GM19023 (cell line): ENCODE measurements at regions not wholly inside any gene's neighbourhood (a gene's known extent, or its start where the extent isn't known, plus 50 kb on each side); places are given as distances from the start of the nearest gene placed in this dataset.
"Not testable (repeated sequence)": the region's sequence is repeated elsewhere in the genome, so short reads cannot be mapped to it uniquely, and the experiment has no call there.

Experiments
- ATAC-seq: cut with Tn5 transposase; IDR thresholded peaks from one replicate; pipeline ENCODE4 v1.9.1; 2021; ENCODE audit warnings: mild to moderate bottlenecking, moderate library complexity; ENCODE audit not compliant: unreplicated experiment

DNA sequence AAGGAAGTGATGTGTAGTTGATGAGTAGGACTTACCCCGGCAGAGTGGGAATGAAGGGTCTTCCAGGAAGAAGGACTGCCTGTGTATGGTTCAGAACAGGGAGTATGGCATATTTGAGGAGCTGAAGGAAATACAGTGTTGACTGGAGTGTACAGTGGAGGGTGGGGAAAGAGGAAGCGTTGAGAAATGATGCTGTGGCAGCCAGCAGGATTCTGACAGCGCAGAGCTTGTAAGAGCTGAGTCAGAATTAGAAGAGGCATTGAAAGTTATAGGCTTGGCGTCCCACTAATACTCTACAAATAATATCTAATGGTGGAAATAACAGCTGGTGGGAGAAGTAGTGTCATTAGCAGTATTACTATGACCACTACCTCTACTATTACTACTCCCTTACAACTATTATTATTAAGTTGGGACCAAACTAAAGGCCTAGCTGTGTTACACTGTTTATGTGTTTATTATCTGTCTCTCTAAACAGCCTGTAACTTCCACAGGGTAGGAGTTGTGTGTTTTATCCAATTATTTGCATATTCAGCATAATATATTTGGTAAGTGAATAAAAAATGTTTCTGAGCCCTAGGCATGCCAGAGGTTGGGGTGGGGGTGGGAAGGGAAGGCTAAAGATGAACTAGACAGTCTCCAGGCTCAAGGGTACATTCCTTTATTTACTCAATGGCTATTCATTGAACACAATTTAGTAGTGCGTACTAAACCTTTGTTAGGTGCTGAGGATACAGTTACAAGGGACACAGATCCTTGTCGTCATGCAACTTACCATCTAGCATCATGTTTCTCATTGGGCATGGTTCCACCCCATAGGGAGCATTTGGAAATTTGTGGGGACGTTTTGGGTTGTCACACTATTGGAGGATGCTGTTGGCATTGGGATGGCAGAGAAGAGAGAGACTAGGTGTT, 428.8 kb upstream of the ONECUT1 start:
- ATAC-seq: no peak

DNA sequence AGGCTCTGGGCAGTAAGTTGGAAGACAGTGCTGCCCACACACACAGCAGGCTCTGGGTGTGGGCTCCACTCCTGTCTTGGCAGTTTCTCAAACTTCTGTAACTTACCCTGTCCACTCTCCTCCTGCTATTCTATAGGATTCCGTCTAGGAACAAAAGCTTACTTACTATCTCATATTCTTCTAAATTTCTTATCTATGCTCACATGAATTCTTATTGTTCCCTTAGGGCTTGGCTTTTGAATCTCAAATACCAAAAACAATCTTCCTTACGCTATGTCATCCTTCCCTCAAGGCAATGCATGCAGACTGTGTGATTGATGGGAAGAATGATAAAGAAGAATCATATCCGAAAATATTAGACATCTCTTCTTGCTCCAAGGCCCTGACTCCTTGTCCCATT, 425.9 kb upstream of the ONECUT1 start:
- ATAC-seq: no peak

DNA sequence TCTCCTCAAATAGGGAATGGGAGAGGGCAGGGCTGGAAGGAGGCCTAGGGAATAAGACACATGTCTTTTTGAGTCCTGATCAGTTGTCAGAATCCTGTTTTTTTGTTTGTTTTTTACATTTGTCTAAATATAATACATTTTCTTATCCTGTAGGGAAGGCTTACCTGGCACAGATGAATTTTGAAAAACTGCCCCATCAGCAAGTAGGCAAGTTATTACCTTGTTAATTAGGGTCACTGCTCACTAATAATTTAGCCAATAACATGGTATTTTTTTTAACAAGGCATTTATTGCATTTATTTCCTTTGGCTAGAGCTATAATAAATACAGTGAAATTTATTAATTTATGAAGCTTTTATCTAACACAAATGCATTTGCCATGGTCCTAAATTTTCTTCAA, 423.2 kb upstream of the ONECUT1 start:
- ATAC-seq: no peak

DNA sequence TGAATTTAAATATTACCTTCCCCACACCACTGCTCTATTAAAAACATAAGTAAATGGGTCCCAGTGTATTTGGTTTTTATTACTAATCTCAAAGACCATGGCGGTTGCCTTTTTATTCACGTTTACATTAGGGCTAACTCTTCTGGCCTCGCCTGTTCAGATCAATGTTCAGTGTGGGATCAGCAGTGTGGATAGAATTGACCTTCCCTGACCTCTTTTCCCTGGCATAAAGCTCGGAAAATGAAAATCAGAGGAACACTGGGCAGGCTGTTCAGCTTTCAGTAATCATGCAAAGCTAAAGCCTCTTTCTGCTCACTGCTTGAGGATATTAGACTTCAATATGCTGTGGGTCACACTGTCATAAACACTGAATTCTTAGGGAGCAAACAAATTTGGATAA, 422.6 kb upstream of the ONECUT1 start:
- ATAC-seq: no peak

DNA sequence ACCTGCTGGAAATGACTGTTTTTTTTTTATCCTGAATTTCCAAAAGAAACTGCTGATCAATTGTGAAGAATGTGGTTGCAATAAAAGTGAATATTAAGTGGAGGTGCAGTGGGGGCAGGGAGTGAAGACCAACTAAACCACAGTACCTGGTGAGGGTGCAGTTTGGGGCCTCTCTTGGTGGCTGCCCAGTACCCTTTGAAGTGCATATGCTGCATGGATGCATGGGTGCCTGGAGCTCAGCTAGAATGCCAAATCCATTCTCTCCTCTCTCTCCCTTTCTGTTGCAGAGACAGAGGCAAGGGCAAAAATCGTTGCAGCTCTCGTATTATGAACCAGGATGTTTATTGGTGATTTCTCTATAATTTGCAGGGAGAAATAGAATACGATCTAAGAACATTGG, 420.5 kb upstream of the ONECUT1 start:
- no peak for ATAC-seq

DNA sequence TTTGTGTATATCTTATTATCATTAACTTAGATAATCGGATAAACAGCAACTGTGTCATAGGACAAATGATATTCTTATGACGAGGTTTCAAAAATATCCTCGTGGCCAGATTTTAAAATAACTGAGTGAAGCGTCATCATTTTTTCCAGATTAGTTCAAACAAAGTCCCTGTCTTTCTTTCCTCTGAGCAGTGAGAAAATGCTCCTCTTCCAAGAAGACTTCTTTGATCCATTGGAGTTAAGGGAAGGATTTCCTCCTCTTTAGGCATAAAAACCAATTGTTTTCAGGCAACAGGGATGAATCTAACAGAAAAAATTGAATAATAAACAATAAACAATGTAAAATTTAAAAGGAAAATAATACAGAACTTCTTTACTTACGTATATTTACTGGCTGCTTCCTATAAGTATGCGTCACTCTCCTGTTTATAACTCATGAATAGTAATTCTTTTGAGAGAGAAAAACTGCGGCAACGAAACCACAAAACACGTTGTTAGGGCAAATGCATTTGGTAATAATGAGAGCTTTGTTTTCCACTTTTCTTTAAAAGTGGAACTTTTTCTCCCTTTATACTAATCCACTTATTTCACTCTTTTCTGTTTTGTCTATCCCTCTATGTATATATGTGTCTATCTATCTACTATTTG, 419.4 kb upstream of the ONECUT1 start:
- no peak for ATAC-seq

DNA sequence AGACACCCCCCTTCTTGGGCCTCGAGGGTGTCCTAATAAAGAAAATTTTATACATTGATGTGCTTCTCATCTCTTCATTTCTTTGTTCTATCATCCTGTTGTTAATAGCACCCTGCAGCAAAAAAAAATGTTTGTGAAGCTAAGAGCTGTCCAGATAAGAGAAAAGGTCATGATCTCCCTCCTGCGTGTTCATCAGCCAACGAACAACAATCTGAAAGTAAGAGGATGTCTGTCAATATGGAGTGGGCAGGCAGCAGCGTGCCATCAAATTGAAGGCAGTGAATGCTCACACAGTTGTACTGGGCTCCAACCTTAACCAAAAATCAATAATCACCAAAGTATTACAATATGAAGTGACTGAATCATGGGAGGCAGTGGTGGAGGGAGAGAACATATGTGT, 418.6 kb upstream of the ONECUT1 start:
- ATAC-seq: no peak

DNA sequence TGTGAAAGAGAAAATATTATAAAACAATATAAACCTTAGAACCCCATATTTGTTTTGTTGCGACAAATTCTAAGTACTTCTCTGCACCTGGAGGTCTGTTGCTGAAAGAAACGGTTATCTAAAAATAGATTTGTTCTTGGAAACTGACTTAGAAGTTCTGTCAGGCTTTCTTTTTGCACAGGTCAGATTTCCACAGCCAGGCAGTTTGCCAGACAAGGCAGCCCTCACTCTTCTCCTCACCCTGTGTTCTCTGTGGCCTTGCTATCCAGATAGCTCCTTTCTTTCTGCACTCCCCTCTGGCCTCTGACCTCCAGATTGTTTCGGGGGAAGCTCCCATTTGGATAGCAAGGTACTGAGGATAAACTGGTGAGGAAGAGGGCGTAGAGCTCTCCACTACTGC, 413.3 kb upstream of the ONECUT1 start:
- ATAC-seq: no peak

DNA sequence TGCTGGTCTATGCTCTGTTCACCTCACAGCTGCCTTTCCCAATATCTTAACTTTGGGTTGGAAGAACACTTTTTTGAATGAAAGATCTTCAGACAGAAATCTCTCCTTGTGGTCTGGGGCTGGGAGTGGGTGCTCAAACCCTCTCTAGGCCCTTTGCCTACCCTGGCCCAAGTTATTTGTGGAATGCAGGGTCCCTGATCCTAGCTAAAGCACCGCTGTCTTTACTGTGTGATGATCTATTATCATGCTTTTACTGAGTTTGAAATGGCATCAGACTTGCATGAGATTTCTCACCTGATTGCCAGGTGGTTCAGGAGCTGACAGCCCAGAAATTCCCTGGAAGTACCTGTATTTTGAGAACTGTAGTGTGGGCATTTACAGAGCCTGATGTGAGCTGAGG, 412.7 kb upstream of the ONECUT1 start:
- no peak for ATAC-seq

DNA sequence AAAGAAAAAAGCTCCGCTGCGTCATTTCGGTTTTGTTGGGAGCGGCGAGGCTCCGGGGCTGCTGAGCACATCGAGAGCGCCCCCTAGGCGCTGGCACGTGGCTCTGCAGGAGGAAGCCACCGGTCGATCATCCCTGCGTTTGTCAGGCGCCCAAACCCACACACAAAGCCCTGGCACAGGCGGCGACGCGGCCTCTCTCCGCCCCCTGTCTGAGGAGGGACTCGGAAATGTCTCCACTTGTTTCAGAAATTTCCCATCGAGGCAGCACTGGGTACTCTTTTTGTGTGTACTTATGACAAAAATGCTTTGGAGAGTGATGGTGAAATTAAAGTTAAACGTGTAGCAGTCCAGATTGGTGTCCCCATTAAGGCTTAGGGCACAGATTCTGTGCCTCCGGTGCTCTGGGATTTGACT, 407.3 kb upstream of the ONECUT1 start:
- ATAC-seq: peak; percentile 77

DNA sequence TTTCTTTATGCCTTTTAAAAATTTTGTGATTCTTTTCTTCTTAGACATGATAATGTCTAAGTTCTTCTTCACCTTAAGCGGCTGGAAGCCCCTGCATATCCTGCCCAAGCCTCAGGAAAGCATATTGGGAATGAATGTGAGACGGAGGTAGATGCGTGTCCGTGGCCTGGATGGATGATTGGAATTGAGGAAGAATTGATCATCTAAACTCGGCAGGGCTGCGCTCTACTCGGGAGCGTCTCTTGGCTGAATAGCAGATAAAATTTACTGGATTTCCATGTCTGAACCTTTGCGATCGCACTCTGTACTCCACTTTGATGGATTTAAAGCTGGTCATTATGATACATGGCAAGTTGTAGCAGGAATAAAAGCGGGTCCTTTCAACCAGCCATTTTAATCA, 406.7 kb upstream of the ONECUT1 start:
- no peak for ATAC-seq

DNA sequence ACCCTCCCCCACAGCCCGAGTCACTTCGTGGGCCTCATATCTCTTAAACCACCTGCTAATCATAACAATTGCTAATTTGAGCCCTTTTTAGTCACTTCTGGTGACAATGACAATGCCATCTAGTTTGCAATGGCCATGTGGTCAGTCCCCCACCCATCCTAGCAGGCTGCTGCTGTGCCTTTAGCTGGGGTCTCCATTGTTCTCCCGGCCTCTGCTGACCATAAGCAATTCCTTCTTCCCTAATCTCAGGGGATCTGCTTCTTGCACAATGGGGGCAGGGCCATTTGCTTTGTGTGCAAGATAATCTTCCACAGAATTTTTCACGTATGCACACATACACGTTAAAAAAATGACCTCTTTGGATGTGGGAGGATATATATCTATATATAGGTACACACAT, 406.1 kb upstream of the ONECUT1 start:
- no peak for ATAC-seq

DNA sequence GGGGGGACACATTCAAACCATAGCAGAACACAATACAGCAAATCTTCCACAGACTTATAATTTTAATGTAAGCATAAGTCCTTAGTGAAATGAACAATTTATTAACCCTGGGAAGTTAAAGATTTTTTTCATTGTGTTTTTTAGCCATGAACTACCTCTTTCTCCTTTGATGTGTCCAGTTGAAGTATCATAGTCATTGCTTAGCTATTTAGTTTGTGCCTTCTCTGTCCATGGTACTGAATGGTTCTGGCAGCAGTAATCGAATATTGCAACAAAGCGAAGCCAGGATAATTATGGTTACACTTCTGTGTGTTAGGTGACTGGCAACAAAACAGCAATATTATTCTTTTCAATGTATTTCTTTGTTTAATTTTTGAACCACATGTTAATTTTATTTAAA, 403.0 kb upstream of the ONECUT1 start:
- no peak for ATAC-seq

DNA sequence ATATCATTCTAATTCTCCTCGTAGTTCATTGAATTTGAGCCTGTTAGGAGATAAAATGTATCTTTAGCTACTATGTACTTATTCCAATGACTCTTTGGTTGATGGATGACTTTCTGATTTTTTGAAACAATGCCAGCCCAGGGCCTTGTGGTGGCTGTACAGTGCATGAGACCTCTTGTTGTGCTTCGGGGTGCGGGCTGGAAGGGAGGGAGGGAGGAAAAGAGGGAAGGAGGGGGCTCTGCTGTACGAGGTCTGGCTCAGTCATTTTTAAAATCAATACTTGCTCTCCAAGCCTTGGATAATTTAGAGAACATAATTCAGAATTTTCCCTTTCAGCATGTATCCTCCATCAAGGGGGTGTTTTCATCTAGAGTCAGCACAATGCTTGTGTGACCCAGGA, 399.7 kb upstream of the ONECUT1 start:
- no peak for ATAC-seq

DNA sequence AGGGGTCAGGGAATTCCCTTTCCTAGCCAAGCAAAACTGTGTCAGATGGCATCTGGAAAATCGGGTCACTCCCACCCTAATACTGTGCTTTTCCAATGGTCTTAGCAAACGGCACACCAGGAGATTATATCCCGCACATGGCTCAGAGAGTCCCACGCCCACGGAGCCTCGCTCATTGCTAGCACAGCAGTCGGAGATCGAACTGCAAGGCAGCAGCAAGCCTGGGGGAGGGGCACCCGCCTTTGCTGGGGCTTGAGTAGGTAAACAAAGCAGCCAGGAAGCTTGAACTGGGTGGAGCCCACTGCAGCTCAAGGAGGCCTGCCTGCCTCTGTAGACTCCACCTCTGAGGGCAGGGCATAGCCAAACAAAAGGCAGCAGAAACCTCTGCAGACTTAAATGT, 393.3 kb upstream of the ONECUT1 start:
- not testable (repeated sequence) for ATAC-seq

DNA sequence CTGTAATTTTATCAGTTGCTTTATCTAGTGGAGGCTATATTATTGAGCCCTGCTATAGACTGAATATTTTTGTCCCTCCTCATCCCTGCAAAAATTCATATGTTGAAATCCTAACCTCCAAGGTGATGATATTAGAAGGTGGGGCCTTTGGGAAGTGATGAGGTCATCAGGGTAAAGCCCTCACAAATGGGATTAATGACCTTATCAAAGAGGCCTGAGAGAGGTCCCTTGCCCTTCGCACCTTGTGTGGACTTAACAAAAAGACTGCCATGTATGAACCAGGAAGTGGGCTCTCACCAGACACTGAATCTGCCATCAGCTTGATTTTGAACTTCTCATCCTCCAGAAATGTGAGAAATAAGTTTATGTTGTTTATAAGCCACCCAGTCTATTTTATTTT, 381.4 kb upstream of the ONECUT1 start:
- ATAC-seq: no peak

DNA sequence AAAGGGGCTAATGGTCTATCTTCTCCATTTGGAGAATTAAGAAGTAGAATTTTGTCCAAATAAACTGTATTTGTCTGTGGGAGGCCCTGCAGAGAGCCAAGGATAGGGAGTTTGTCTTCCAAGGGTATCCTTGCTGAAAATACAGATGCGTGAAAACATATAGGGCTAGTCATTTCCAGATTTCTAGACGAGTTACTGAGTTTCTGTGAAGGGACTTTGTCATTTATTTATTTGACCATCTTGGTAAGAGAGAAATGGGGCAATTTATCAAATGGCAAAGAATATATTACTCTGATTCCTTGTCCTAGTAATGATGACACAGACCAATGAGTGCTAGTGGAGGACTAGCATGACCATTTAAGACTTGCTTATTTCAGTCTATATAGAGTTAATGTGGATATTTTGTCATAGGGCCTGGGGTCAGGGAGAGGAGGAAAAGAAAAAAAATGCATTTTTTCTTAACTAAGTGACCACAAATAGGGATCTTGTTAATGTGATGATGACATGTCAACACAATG, 376.6 kb upstream of the ONECUT1 start:
- no peak for ATAC-seq

DNA sequence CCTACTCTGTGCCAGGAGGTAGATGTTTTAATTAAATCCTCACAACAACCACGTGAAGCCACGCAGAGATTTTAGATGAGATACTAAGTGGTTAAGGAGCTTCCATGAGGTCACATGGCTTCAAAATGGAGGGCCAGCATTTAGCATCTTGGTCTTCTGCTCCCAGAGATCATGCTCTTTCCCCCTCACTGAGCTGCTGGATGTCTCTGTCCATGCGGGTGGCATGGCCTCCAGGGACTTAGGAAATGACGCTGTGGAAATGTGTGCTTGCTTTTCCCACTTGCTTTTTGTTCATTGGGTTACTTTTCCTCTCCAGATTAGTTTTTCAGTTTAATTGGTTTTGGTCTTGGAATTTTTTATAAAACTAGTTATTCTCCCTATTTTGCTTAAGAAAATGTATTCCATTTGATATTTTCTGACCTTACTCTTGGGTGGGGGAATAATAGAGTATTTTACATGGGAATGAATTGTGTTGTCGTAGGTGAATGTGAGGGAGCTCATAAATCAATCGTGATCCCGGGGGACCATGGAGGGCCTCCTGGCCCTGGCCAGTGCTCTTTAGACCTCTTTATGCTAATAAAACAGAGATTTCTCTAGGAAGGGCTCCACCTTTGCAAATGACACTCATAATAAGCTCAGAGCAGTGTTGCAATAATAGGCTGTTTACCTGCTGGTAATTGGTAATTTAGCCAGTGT, 376.0 kb upstream of the ONECUT1 start:
- no peak for ATAC-seq

DNA sequence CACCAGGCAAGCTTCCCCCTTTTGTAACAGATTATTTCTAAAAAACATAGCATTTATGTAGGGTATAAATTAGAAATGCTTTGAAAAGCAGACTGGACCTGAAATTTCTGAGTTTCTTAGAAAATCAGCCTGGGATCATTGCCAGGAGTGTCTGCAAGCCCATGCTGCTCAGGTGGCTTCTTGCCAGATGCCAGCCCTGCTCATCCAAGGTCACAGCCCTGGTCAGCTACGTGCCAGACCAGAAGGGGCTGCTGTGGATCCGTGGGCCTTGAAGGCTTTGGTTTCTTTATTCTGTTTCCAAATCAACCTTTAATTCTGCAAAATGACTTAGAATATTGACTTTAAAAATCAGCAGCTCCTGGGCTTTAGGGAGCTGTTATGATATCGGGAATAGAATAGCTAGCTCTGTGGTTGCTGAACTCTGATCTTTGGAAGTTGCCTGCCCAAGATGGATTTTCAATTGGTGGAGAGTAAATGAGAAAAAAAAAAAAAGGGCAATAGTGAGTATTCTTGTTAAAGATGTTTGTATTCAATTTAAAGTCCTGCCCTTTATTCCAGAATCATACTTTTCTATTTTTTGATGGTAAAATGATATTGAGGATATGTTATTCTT, 370.1 kb upstream of the ONECUT1 start:
- ATAC-seq: no peak

DNA sequence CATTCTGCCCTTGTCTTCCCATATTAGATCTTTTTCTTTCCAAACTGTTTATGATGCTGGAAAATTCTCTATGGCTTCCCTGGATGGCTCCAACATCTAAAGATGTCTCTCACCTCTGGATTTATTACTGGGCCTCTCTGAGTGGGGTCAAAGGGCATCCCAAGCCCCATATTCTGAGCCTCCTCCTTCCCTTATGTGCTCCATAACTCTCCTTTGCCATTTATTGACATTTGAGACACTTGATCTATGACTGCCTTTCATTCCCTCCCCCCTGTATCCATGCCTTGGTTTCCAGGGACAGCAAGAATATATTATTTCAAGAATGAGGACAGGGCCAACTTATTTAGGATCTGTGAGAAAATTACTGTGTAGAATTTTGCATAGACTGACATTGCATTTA, 369.3 kb upstream of the ONECUT1 start:
- no peak for ATAC-seq

DNA sequence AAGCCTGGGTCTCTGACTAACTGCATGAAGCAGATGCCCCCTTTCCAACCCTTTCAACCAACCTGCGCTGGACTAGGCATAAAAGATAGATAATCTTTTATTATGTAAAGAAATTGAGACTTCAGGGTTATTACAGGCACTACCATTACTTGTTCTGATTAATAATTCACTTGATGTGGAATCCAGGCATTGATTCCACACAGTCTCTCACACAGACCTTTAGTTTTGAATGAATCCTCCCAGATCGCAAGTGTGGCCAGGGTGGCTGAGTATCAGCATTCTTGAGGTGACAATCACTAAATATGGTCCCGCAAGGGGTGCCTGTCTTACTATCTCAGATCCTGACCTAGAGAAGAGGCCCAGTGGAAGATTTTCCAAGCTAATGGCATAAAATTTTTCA, 368.9 kb upstream of the ONECUT1 start:
- ATAC-seq: no peak
